Gastroesophageal sphincter (tissue), 4 donors: ENCODE measurements at regions not wholly inside any gene's neighbourhood (a gene's known extent, or its start where the extent isn't known, plus 50 kb on each side); places are given as distances from the start of the nearest gene placed in this dataset.
"Not testable (repeated sequence)": the region's sequence is repeated elsewhere in the genome, so short reads cannot be mapped to it uniquely, and the experiment has no call there.

ENCODE experiments used
- ATAC-seq: fragments of 150-250 bp; one replicate; pipeline ENCODE4 v1.9.1; 2016; ENCODE audit warnings: mild to moderate bottlenecking, moderate library complexity
- H3K27ac ChIP-seq, 4 donors: fragments of 200-600 bp; sonication (generic) in 3 of 4; 1 replicate in 3 of 4; 2 replicates in 1 of 4; pipeline ENCODE4 v1.5.1; 2016 to 2019
- H3K27me3 ChIP-seq: fragments of 200-600 bp; sonication (generic); one replicate; pipeline ENCODE4 v1.5.1; 2019
- H3K36me3 ChIP-seq, 2 donors: fragments of 200-600 bp; sonication (generic); one replicate each; pipeline ENCODE4 v1.5.1; 2019; ENCODE audit warnings: control low read depth in 1 of 2
- H3K4me1 ChIP-seq, 3 donors: fragments of 200-600 bp; sonication (generic); 1 replicate in 2 of 3; 2 replicates in 1 of 3; pipeline ENCODE4 v1.5.1; 2016 to 2019; ENCODE audit warnings: control low read depth in 2 of 3
- H3K4me3 ChIP-seq, 2 donors: fragments of 200-600 bp; sonication (generic); one replicate each; pipeline ENCODE4 v1.5.1; 2019; ENCODE audit warnings: mild to moderate bottlenecking in 1 of 2, moderate library complexity in 1 of 2
- H3K9me3 ChIP-seq, 3 donors: fragments of 200-600 bp; sonication (generic); one replicate each; pipeline ENCODE4 v1.5.1; 2017 to 2019; ENCODE audit warnings: control low read depth in 2 of 3
- CTCF ChIP-seq, 4 experiments: fragments of 200-600 bp in 2 of 4; fragments of 450-650 bp in 2 of 4; sonication (generic) in 1 of 4; IDR thresholded peaks; one replicate each; pipeline ENCODE4 v1.5.1; 2017 to 2019; ENCODE audit warnings: antibody characterized with exemption in 4 of 4, mild to moderate bottlenecking in 2 of 4, moderate library complexity in 2 of 4
- EP300 ChIP-seq: sonication (generic); formaldehyde crosslinking; IDR thresholded peaks from one replicate; pipeline ENCODE4 v1.6.1; 2017; ENCODE audit warnings: antibody characterized with exemption, mild to moderate bottlenecking
- POLR2A ChIP-seq, 2 donors: fragments of 450-650 bp; IDR thresholded peaks; one replicate each; pipeline ENCODE4 v1.6.1; 2017; ENCODE audit warnings: antibody characterized with exemption in 2 of 2, mild to moderate bottlenecking in 2 of 2, moderate library complexity in 1 of 2
- POLR2AphosphoS5 ChIP-seq: sonication (generic); formaldehyde crosslinking; IDR thresholded peaks from one replicate; pipeline ENCODE4 v1.6.1; 2017; ENCODE audit warnings: antibody characterized with exemption
- WGBS, 2 donors: methylation state at CpG; one replicate each; pipeline ENCODE4 v1.1.5; 2018; ENCODE audit warnings: low coverage in 1 of 2; 5-methylcytosine and 5-hydroxymethylcytosine counted together

GRCh38 chrX:98296129-98296528, 1412.4 kb downstream of the RPA4 start:
- no peaks in the 10 kb centered on the region for H3K36me3 ChIP-seq
- H3K27me3 ChIP-seq: no peaks in the 10 kb centered on the region
- TF ChIP-seq POLR2A (IDR thresholded peaks at IDR 0.05): no peak
- no peak for TF ChIP-seq CTCF (IDR thresholded peaks at IDR 0.05)
- no peak for ATAC-seq
- no peaks in the 10 kb centered on the region for H3K9me3 ChIP-seq
- 83 to 87% methylated on average over 2 of the region's 2 CpGs for WGBS, 2 donors
- H3K4me3 ChIP-seq: no peak overlapping the region
- no peak overlapping the region for H3K27ac ChIP-seq
- no peaks in the 10 kb centered on the region for H3K4me1 ChIP-seq

GRCh38 chrX:98299785-98300184, 1416.1 kb downstream of the RPA4 start:
- Histone ChIP-seq H3K36me3 (no peaks in the 10 kb centered on the region), H3K4me1 (no peaks in the 10 kb centered on the region), H3K27ac (no peak overlapping the region), H3K9me3 (no peaks in the 10 kb centered on the region), H3K4me3 (no peak overlapping the region), H3K27me3 (no peaks in the 10 kb centered on the region)
- no peak for ATAC-seq
- TF ChIP-seq CTCF (IDR thresholded peaks at IDR 0.05) (no peak), POLR2AphosphoS5 (no peak), EP300 (no peak), POLR2A (IDR thresholded peaks at IDR 0.05) (no peak)

- H3K27ac ChIP-seq, H3K4me1 ChIP-seq, ATAC-seq, H3K27me3 ChIP-seq, H3K4me3 ChIP-seq, H3K9me3 ChIP-seq, H3K36me3 ChIP-seq: not testable (repeated sequence)
- WGBS, 2 donors: 100% methylated on average over 1 of the region's 13 CpGs; no CpG with 5 or more reads in 1 of the 2 donors
Measured at GRCh38 chrX:98300536-98300935, 1416.8 kb downstream of the RPA4 start.

- no peaks in the 10 kb centered on the region for H3K9me3 ChIP-seq
- no peak for TF ChIP-seq POLR2AphosphoS5
- no peak for TF ChIP-seq CTCF (IDR thresholded peaks at IDR 0.05)
- no peak for TF ChIP-seq POLR2A (IDR thresholded peaks at IDR 0.05)
- TF ChIP-seq EP300: no peak
- 74 to 100% methylated on average over 1 to 2 of the region's 2 CpGs for WGBS, 2 donors
- no peaks in the 10 kb centered on the region for H3K27me3 ChIP-seq
- ATAC-seq: no peak
- H3K27ac ChIP-seq: no peak overlapping the region
- no peak overlapping the region for H3K4me3 ChIP-seq
- H3K36me3 ChIP-seq: no peaks in the 10 kb centered on the region
- H3K4me1 ChIP-seq: no peaks in the 10 kb centered on the region
Measured at GRCh38 chrX:98331407-98331806, 1447.7 kb downstream of the RPA4 start.

- no peaks in the 10 kb centered on the region for H3K36me3 ChIP-seq
- TF ChIP-seq POLR2A (IDR thresholded peaks at IDR 0.05) (no peak), POLR2AphosphoS5 (no peak), EP300 (no peak), CTCF (IDR thresholded peaks at IDR 0.05) (no peak)
- no peak overlapping the region for H3K4me3 ChIP-seq
- H3K9me3 ChIP-seq: peaks cover 0 to 10% (median 0%) of the 10 kb centered on the region in 3 donors
- H3K4me1 ChIP-seq: no peaks in the 10 kb centered on the region
- no peaks in the 10 kb centered on the region for H3K27me3 ChIP-seq
- H3K27ac ChIP-seq: no peak overlapping the region
- 49 to 75% methylated on average over 2 of the region's 2 CpGs for WGBS, 2 donors
- ATAC-seq: no peak
Measured at GRCh38 chrX:98338544-98338943, 1454.8 kb downstream of the RPA4 start.

GRCh38 chrX:98350940-98351339, 1467.2 kb downstream of the RPA4 start:
- H3K36me3 ChIP-seq: no peaks in the 10 kb centered on the region
- H3K4me3 ChIP-seq: no peak overlapping the region
- no peak overlapping the region for H3K27ac ChIP-seq
- H3K9me3 ChIP-seq: no peaks in the 10 kb centered on the region
- no peaks in the 10 kb centered on the region for H3K4me1 ChIP-seq
- no peaks in the 10 kb centered on the region for H3K27me3 ChIP-seq
- no peak for ATAC-seq
- TF ChIP-seq CTCF (IDR thresholded peaks at IDR 0.05): no peak
- TF ChIP-seq POLR2A (IDR thresholded peaks at IDR 0.05): no peak
- TF ChIP-seq EP300: no peak
- TF ChIP-seq POLR2AphosphoS5: no peak
